ENCODE measurements at regions not wholly inside any gene's neighbourhood (a gene's known extent, or its start where the extent isn't known, plus 50 kb on each side); places are given as distances from the start of the nearest gene placed in this dataset.

GRCh38 chr4:3822230-3822947, 56.2 kb downstream of the ADRA2C start:
- Histone ChIP-seq H4K8ac (ENCODE audit: low read depth, low read length) (no peak overlapping the region), H3K27me3 (ENCODE audit: insufficient read depth, low read length, poor library complexity) (no peaks in the 10 kb centered on the region), H3K36me3 (ENCODE audit: control insufficient read depth, insufficient read depth, low read length) (no peaks in the 10 kb centered on the region), H2BK120ac (ENCODE audit: low read depth, low read length) (no peak overlapping the region), H3K23ac (ENCODE audit: low read length) (no peak overlapping the region), H2AK5ac (ENCODE audit: low read length) (no peak overlapping the region), H3K4ac (ENCODE audit: low read depth, low read length) (no peak overlapping the region), H3K4me1 (ENCODE audit: control insufficient read depth, low read depth, low read length) (no peaks in the 10 kb centered on the region), H3K18ac (ENCODE audit: low read length) (no peak overlapping the region), H2BK5ac (ENCODE audit: low read length) (no peak overlapping the region), H3K9ac (ENCODE audit: low read length) (no peak overlapping the region), H3K4me3 (ENCODE audit: low read length) (no peak overlapping the region), H3K4me2 (ENCODE audit: low read length) (no peak overlapping the region), H3K79me2 (ENCODE audit: control insufficient read depth, insufficient read depth, low read length) (no peaks in the 10 kb centered on the region), H3K79me1 (ENCODE audit: low read length) (no peaks in the 10 kb centered on the region), H3K56ac (ENCODE audit: low read length) (no peak overlapping the region), H2BK15ac (replicated peaks; ENCODE audit: low read depth) (no peak overlapping the region), H4K5ac (ENCODE audit: low read length) (no peak overlapping the region), H3K27ac (ENCODE audit: low read depth, low read length) (no peak overlapping the region)
- no CpG with 5 or more reads among the region's 22 CpGs for WGBS (ENCODE audit: extremely low coverage, insufficient coverage, low lambda C conversion rate)
- DNase-seq: no peak

GRCh38 chr4:3823496-3824341, 57.5 kb downstream of the ADRA2C start:
- Histone ChIP-seq H3K4me3 (ENCODE audit: low read length) (no peak overlapping the region), H2BK5ac (ENCODE audit: low read length) (no peak overlapping the region), H3K4me2 (ENCODE audit: low read length) (no peak overlapping the region), H3K23ac (ENCODE audit: low read length) (no peak overlapping the region), H4K5ac (ENCODE audit: low read length) (no peak overlapping the region), H3K27ac (ENCODE audit: low read depth, low read length) (no peak overlapping the region), H3K4ac (ENCODE audit: low read depth, low read length) (no peak overlapping the region), H3K9ac (ENCODE audit: low read length) (no peak overlapping the region), H3K36me3 (ENCODE audit: control insufficient read depth, insufficient read depth, low read length) (no peaks in the 10 kb centered on the region), H3K18ac (ENCODE audit: low read length) (no peak overlapping the region), H3K56ac (ENCODE audit: low read length) (no peak overlapping the region), H2BK15ac (replicated peaks; ENCODE audit: low read depth) (no peak overlapping the region), H4K8ac (ENCODE audit: low read depth, low read length) (no peak overlapping the region), H3K79me2 (ENCODE audit: control insufficient read depth, insufficient read depth, low read length) (no peaks in the 10 kb centered on the region), H2BK120ac (ENCODE audit: low read depth, low read length) (no peak overlapping the region), H2AK5ac (ENCODE audit: low read length) (no peak overlapping the region), H3K27me3 (ENCODE audit: insufficient read depth, low read length, poor library complexity) (no peaks in the 10 kb centered on the region), H3K79me1 (ENCODE audit: low read length) (no peaks in the 10 kb centered on the region), H3K4me1 (ENCODE audit: control insufficient read depth, low read depth, low read length) (no peaks in the 10 kb centered on the region)
- no peak for DNase-seq
- no CpG with 5 or more reads among the region's 34 CpGs for WGBS (ENCODE audit: extremely low coverage, insufficient coverage, low lambda C conversion rate)

GRCh38 chr4:3824521-3825270, 58.5 kb downstream of the ADRA2C start:
- no peak overlapping the region for H3K56ac ChIP-seq (ENCODE audit: low read length)
- H3K4me3 ChIP-seq (ENCODE audit: low read length): no peak overlapping the region
- no peak overlapping the region for H4K5ac ChIP-seq (ENCODE audit: low read length)
- H3K79me2 ChIP-seq (ENCODE audit: control insufficient read depth, insufficient read depth, low read length): no peaks in the 10 kb centered on the region
- no peak overlapping the region for H2BK5ac ChIP-seq (ENCODE audit: low read length)
- H3K9ac ChIP-seq (ENCODE audit: low read length): no peak overlapping the region
- H3K18ac ChIP-seq (ENCODE audit: low read length): no peak overlapping the region
- H3K36me3 ChIP-seq (ENCODE audit: control insufficient read depth, insufficient read depth, low read length): no peaks in the 10 kb centered on the region
- no peak overlapping the region for H3K23ac ChIP-seq (ENCODE audit: low read length)
- no peak overlapping the region for H2BK120ac ChIP-seq (ENCODE audit: low read depth, low read length)
- H3K79me1 ChIP-seq (ENCODE audit: low read length): no peaks in the 10 kb centered on the region
- no CpG with 5 or more reads among the region's 19 CpGs for WGBS (ENCODE audit: extremely low coverage, insufficient coverage, low lambda C conversion rate)
- no peak overlapping the region for H4K8ac ChIP-seq (ENCODE audit: low read depth, low read length)
- H3K4me2 ChIP-seq (ENCODE audit: low read length): no peak overlapping the region
- H2BK15ac ChIP-seq (replicated peaks; ENCODE audit: low read depth): no peak overlapping the region
- no peaks in the 10 kb centered on the region for H3K4me1 ChIP-seq (ENCODE audit: control insufficient read depth, low read depth, low read length)
- no peak overlapping the region for H3K4ac ChIP-seq (ENCODE audit: low read depth, low read length)
- H2AK5ac ChIP-seq (ENCODE audit: low read length): no peak overlapping the region
- no peak overlapping the region for H3K27ac ChIP-seq (ENCODE audit: low read depth, low read length)
- no peak for DNase-seq
- no peaks in the 10 kb centered on the region for H3K27me3 ChIP-seq (ENCODE audit: insufficient read depth, low read length, poor library complexity)

GRCh38 chr4:3825530-3825929, 59.3 kb downstream of the ADRA2C start:
- Histone ChIP-seq H3K27me3 (ENCODE audit: insufficient read depth, low read length, poor library complexity) (no peaks in the 10 kb centered on the region), H3K4me3 (ENCODE audit: low read length) (no peak overlapping the region), H3K4me2 (ENCODE audit: low read length) (no peak overlapping the region), H2AK5ac (ENCODE audit: low read length) (no peak overlapping the region), H4K8ac (ENCODE audit: low read depth, low read length) (no peak overlapping the region), H3K56ac (ENCODE audit: low read length) (no peak overlapping the region), H3K79me1 (ENCODE audit: low read length) (no peaks in the 10 kb centered on the region), H4K5ac (ENCODE audit: low read length) (no peak overlapping the region), H3K23ac (ENCODE audit: low read length) (no peak overlapping the region), H2BK5ac (ENCODE audit: low read length) (no peak overlapping the region), H3K79me2 (ENCODE audit: control insufficient read depth, insufficient read depth, low read length) (no peaks in the 10 kb centered on the region), H2BK120ac (ENCODE audit: low read depth, low read length) (no peak overlapping the region), H3K4ac (ENCODE audit: low read depth, low read length) (no peak overlapping the region), H3K9ac (ENCODE audit: low read length) (no peak overlapping the region), H3K4me1 (ENCODE audit: control insufficient read depth, low read depth, low read length) (no peaks in the 10 kb centered on the region), H3K18ac (ENCODE audit: low read length) (no peak overlapping the region), H2BK15ac (replicated peaks; ENCODE audit: low read depth) (no peak overlapping the region), H3K36me3 (ENCODE audit: control insufficient read depth, insufficient read depth, low read length) (no peaks in the 10 kb centered on the region), H3K27ac (ENCODE audit: low read depth, low read length) (no peak overlapping the region)
- WGBS (ENCODE audit: extremely low coverage, insufficient coverage, low lambda C conversion rate): no CpG with 5 or more reads among the region's 11 CpGs
- DNase-seq: no peak

GRCh38 chr4:3826247-3827172, 60.3 kb downstream of the ADRA2C start:
- no peak overlapping the region for H2BK5ac ChIP-seq (ENCODE audit: low read length)
- no peaks in the 10 kb centered on the region for H3K36me3 ChIP-seq (ENCODE audit: control insufficient read depth, insufficient read depth, low read length)
- no peak overlapping the region for H2AK5ac ChIP-seq (ENCODE audit: low read length)
- H3K79me1 ChIP-seq (ENCODE audit: low read length): no peaks in the 10 kb centered on the region
- H3K23ac ChIP-seq (ENCODE audit: low read length): no peak overlapping the region
- H3K79me2 ChIP-seq (ENCODE audit: control insufficient read depth, insufficient read depth, low read length): no peaks in the 10 kb centered on the region
- no CpG with 5 or more reads among the region's 33 CpGs for WGBS (ENCODE audit: extremely low coverage, insufficient coverage, low lambda C conversion rate)
- H4K8ac ChIP-seq (ENCODE audit: low read depth, low read length): no peak overlapping the region
- no peak overlapping the region for H3K4ac ChIP-seq (ENCODE audit: low read depth, low read length)
- DNase-seq: no peak
- no peaks in the 10 kb centered on the region for H3K27me3 ChIP-seq (ENCODE audit: insufficient read depth, low read length, poor library complexity)
- H2BK120ac ChIP-seq (ENCODE audit: low read depth, low read length): no peak overlapping the region
- H3K27ac ChIP-seq (ENCODE audit: low read depth, low read length): no peak overlapping the region
- no peak overlapping the region for H2BK15ac ChIP-seq (replicated peaks; ENCODE audit: low read depth)
- no peak overlapping the region for H3K56ac ChIP-seq (ENCODE audit: low read length)
- H3K18ac ChIP-seq (ENCODE audit: low read length): no peak overlapping the region
- no peak overlapping the region for H3K4me2 ChIP-seq (ENCODE audit: low read length)
- no peak overlapping the region for H4K5ac ChIP-seq (ENCODE audit: low read length)
- H3K4me1 ChIP-seq (ENCODE audit: control insufficient read depth, low read depth, low read length): no peaks in the 10 kb centered on the region
- no peak overlapping the region for H3K9ac ChIP-seq (ENCODE audit: low read length)
- no peak overlapping the region for H3K4me3 ChIP-seq (ENCODE audit: low read length)

Measured in mesendoderm (in vitro differentiated cells).